ENCODE measurements at regions not wholly inside any gene's neighbourhood (a gene's known extent, or its start where the extent isn't known, plus 50 kb on each side); places are given as distances from the start of the nearest gene placed in this dataset.

GRCh38 chr3:105960381-105960780 is 91.6 kb upstream of the CBLB start:
- H3K4me1 ChIP-seq (ENCODE audit: control insufficient read depth in 1 of 2, insufficient read depth in 1 of 2, low read depth in 1 of 2, low read length in 1 of 2), result no peaks in the 10 kb centered on the region
- H3K36me3 ChIP-seq, result no peaks in the 10 kb centered on the region
- H3K9me3 ChIP-seq, result no peaks in the 10 kb centered on the region
- no peak for TF ChIP-seq CTCF (IDR thresholded peaks at IDR 0.05)
- H3K4me3 ChIP-seq (ENCODE audit: low read depth in 1 of 2, low read length in 1 of 2), result no peak overlapping the region
- no peak overlapping the region for H3K27ac ChIP-seq
- no peaks in the 10 kb centered on the region for H3K27me3 ChIP-seq

GRCh38 chr3:105963161-105963560 is 94.3 kb upstream of the CBLB start:
- TF ChIP-seq CTCF (IDR thresholded peaks at IDR 0.05), result no peak
- no peak overlapping the region for H3K27ac ChIP-seq
- no peak overlapping the region for H3K4me3 ChIP-seq (ENCODE audit: low read depth in 1 of 2, low read length in 1 of 2)
- no peaks in the 10 kb centered on the region for H3K27me3 ChIP-seq
- H3K36me3 ChIP-seq, result no peaks in the 10 kb centered on the region
- H3K4me1 ChIP-seq (ENCODE audit: control insufficient read depth in 1 of 2, insufficient read depth in 1 of 2, low read depth in 1 of 2, low read length in 1 of 2), result no peaks in the 10 kb centered on the region
- no peaks in the 10 kb centered on the region for H3K9me3 ChIP-seq

- peaks cover 6 to 7% of the 10 kb centered on the region in 2 experiments for H3K4me1 ChIP-seq (ENCODE audit: control insufficient read depth in 1 of 2, insufficient read depth in 1 of 2, low read depth in 1 of 2, low read length in 1 of 2)
- no peak overlapping the region for H3K4me3 ChIP-seq (ENCODE audit: low read depth in 1 of 2, low read length in 1 of 2)
- TF ChIP-seq CTCF (IDR thresholded peaks at IDR 0.05), result no peak
- no peaks in the 10 kb centered on the region for H3K9me3 ChIP-seq
- H3K27ac ChIP-seq, result no peak overlapping the region
- H3K27me3 ChIP-seq, result no peaks in the 10 kb centered on the region
- no peaks in the 10 kb centered on the region for H3K36me3 ChIP-seq
Measured at GRCh38 chr3:105965384-105965783, 96.6 kb upstream of the CBLB start.

GRCh38 chr3:105967117-105967516 is 98.3 kb upstream of the CBLB start:
- Histone ChIP-seq H3K4me3 (ENCODE audit: low read depth in 1 of 2, low read length in 1 of 2) (no peak overlapping the region), H3K27me3 (no peaks in the 10 kb centered on the region), H3K27ac (no peak overlapping the region), H3K36me3 (no peaks in the 10 kb centered on the region), H3K9me3 (no peaks in the 10 kb centered on the region), H3K4me1 (ENCODE audit: control insufficient read depth in 1 of 2, insufficient read depth in 1 of 2, low read depth in 1 of 2, low read length in 1 of 2) (peaks cover 7 to 11% of the 10 kb centered on the region in 2 experiments)
- TF ChIP-seq CTCF (IDR thresholded peaks at IDR 0.05), result no peak

- no peaks in the 10 kb centered on the region for H3K36me3 ChIP-seq
- H3K27me3 ChIP-seq, result no peaks in the 10 kb centered on the region
- TF ChIP-seq CTCF (IDR thresholded peaks at IDR 0.05), result no peak
- H3K4me1 ChIP-seq (ENCODE audit: control insufficient read depth in 1 of 2, insufficient read depth in 1 of 2, low read depth in 1 of 2, low read length in 1 of 2), result peaks cover 7 to 11% of the 10 kb centered on the region in 2 experiments
- H3K27ac ChIP-seq, result no peak overlapping the region
- no peak overlapping the region for H3K4me3 ChIP-seq (ENCODE audit: low read depth in 1 of 2, low read length in 1 of 2)
- no peaks in the 10 kb centered on the region for H3K9me3 ChIP-seq
Measured at GRCh38 chr3:105970283-105970682, 101.5 kb upstream of the CBLB start.

- no peaks in the 10 kb centered on the region for H3K27me3 ChIP-seq
- H3K9me3 ChIP-seq, result no peaks in the 10 kb centered on the region
- H3K4me1 ChIP-seq (ENCODE audit: control insufficient read depth in 1 of 2, insufficient read depth in 1 of 2, low read depth in 1 of 2, low read length in 1 of 2), result peaks cover 7 to 11% of the 10 kb centered on the region in 2 experiments
- H3K4me3 ChIP-seq (ENCODE audit: low read depth in 1 of 2, low read length in 1 of 2), result no peak overlapping the region
- no peak for TF ChIP-seq CTCF (IDR thresholded peaks at IDR 0.05)
- H3K36me3 ChIP-seq, result no peaks in the 10 kb centered on the region
- no peak overlapping the region for H3K27ac ChIP-seq
Measured at GRCh38 chr3:105972069-105972468, 103.3 kb upstream of the CBLB start.

Data from neutrophil (primary cell).